ENCODE measurements at regions not wholly inside any gene's neighbourhood (a gene's known extent, or its start where the extent isn't known, plus 50 kb on each side); places are given as distances from the start of the nearest gene placed in this dataset.

DNA sequence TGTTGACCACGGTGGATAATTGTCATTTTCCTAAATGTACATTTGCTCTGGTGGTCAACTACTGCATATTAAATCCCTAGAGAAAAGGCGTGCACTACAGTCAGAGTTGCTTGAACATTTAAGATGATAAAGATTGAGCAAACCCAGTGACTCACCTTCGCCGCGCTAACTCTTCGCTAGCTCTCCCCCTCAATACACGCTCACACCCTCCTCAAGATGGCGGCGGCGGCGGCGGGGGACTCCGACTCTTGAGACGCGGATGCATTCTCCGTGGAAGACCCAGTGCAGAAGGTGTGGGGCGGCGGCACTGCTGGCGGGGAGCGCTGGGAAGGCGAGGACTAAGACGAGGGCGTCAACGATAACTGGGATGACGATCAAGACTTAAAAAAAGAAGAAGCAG, 79.8 kb upstream of the PFN2 start (continued):
- TF ChIP-seq YY1 (IDR thresholded peaks at IDR 0.05; ENCODE audit: borderline replicate concordance in 1 of 3, control insufficient read depth in 1 of 3, extremely low read depth in 1 of 3, insufficient read depth in 3 of 3, insufficient read length in 1 of 3, insufficient replicate concordance in 2 of 3, low read depth in 1 of 3, low read length in 2 of 3) = peak in 2 of 3 experiments; percentile 78 to 92
- TF ChIP-seq ZBTB17 (CRISPR knock-in tag; IDR thresholded peaks at IDR 0.05) = no peak
- TF ChIP-seq SMAD4 (CRISPR knock-in tag; conservative IDR thresholded peaks at IDR 0.05) = no peak
- TF ChIP-seq, protein P1, sequence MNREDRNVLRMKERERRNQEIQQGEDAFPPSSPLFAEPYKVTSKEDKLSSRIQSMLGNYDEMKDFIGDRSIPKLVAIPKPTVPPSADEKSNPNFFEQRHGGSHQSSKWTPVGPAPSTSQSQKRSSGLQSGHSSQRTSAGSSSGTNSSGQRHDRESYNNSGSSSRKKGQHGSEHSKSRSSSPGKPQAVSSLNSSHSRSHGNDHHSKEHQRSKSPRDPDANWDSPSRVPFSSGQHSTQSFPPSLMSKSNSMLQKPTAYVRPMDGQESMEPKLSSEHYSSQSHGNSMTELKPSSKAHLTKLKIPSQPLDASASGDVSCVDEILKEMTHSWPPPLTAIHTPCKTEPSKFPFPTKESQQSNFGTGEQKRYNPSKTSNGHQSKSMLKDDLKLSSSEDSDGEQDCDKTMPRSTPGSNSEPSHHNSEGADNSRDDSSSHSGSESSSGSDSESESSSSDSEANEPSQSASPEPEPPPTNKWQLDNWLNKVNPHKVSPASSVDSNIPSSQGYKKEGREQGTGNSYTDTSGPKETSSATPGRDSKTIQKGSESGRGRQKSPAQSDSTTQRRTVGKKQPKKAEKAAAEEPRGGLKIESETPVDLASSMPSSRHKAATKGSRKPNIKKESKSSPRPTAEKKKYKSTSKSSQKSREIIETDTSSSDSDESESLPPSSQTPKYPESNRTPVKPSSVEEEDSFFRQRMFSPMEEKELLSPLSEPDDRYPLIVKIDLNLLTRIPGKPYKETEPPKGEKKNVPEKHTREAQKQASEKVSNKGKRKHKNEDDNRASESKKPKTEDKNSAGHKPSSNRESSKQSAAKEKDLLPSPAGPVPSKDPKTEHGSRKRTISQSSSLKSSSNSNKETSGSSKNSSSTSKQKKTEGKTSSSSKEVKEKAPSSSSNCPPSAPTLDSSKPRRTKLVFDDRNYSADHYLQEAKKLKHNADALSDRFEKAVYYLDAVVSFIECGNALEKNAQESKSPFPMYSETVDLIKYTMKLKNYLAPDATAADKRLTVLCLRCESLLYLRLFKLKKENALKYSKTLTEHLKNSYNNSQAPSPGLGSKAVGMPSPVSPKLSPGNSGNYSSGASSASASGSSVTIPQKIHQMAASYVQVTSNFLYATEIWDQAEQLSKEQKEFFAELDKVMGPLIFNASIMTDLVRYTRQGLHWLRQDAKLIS (CRISPR knock-in tag; IDR thresholded peaks at IDR 0.05) = no peak
- TF ChIP-seq, protein P2, sequence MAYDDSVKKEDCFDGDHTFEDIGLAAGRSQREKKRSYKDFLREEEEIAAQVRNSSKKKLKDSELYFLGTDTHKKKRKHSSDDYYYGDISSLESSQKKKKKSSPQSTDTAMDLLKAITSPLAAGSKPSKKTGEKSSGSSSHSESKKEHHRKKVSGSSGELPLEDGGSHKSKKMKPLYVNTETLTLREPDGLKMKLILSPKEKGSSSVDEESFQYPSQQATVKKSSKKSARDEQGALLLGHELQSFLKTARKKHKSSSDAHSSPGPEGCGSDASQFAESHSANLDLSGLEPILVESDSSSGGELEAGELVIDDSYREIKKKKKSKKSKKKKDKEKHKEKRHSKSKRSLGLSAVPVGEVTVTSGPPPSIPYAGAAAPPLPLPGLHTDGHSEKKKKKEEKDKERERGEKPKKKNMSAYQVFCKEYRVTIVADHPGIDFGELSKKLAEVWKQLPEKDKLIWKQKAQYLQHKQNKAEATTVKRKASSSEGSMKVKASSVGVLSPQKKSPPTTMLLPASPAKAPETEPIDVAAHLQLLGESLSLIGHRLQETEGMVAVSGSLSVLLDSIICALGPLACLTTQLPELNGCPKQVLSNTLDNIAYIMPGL (CRISPR knock-in tag; IDR thresholded peaks at IDR 0.05) = no peak
- TF ChIP-seq KLF6 (CRISPR knock-in tag; IDR thresholded peaks at IDR 0.05; ENCODE audit: borderline replicate concordance) = no peak
- TF ChIP-seq, protein P3, sequence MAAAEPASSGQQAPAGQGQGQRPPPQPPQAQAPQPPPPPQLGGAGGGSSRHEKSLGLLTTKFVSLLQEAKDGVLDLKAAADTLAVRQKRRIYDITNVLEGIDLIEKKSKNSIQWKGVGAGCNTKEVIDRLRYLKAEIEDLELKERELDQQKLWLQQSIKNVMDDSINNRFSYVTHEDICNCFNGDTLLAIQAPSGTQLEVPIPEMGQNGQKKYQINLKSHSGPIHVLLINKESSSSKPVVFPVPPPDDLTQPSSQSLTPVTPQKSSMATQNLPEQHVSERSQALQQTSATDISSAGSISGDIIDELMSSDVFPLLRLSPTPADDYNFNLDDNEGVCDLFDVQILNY (CRISPR knock-in tag; IDR thresholded peaks at IDR 0.05) = no peak
- TF ChIP-seq CCAR2 (IDR thresholded peaks at IDR 0.05; ENCODE audit: low read depth, low read length) = no peak
- no peak for TF ChIP-seq GATA2 (CRISPR knock-in tag; IDR thresholded peaks at IDR 0.05)
- peak; percentile 78 for TF ChIP-seq JUND (IDR thresholded peaks at IDR 0.05; ENCODE audit: borderline replicate concordance, low read depth, low read length)
- peak; percentile 68; the same call in 1 of the 3 replicates for TF ChIP-seq JUND (tag; IDR thresholded peaks at IDR 0.05; ENCODE audit: borderline replicate concordance, low read depth, low read length)
- TF ChIP-seq ATF7 (IDR thresholded peaks at IDR 0.05) = peak; percentile 27; the same call in 1 of the 2 replicates
- TF ChIP-seq CTBP1 (IDR thresholded peaks at IDR 0.05; ENCODE audit: borderline replicate concordance) = peak; percentile 55; the same call in 1 of the 2 replicates
- TF ChIP-seq TCF7 (IDR thresholded peaks at IDR 0.05; ENCODE audit: borderline replicate concordance) = no peak
- TF ChIP-seq OTX1 (CRISPR knock-in tag; IDR thresholded peaks at IDR 0.05) = no peak
- TF ChIP-seq, protein P4, sequence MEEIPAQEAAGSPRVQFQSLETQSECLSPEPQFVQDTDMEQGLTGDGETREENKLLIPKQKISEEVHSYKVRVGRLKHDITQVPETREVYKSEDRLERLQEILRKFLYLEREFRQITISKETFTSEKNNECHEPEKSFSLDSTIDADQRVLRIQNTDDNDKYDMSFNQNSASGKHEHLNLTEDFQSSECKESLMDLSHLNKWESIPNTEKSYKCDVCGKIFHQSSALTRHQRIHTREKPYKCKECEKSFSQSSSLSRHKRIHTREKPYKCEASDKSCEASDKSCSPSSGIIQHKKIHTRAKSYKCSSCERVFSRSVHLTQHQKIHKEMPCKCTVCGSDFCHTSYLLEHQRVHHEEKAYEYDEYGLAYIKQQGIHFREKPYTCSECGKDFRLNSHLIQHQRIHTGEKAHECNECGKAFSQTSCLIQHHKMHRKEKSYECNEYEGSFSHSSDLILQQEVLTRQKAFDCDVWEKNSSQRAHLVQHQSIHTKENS (CRISPR knock-in tag; IDR thresholded peaks at IDR 0.05) = no peak
- TF ChIP-seq IRF2 (CRISPR knock-in tag; IDR thresholded peaks at IDR 0.05) = no peak
- TF ChIP-seq, protein P5, sequence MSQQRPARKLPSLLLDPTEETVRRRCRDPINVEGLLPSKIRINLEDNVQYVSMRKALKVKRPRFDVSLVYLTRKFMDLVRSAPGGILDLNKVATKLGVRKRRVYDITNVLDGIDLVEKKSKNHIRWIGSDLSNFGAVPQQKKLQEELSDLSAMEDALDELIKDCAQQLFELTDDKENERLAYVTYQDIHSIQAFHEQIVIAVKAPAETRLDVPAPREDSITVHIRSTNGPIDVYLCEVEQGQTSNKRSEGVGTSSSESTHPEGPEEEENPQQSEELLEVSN (IDR thresholded peaks at IDR 0.05; ENCODE audit: borderline replicate concordance in 1 of 2, extremely low read depth in 1 of 2, insufficient read depth in 1 of 2, insufficient read length in 1 of 2, low read depth in 1 of 2, low read length in 1 of 2, poor library complexity in 1 of 2, severe bottlenecking in 1 of 2) = peak in 1 of 2 experiments; percentile 21
- no peak for TF ChIP-seq ATF1 (CRISPR knock-in tag; IDR thresholded peaks at IDR 0.05)
- TF ChIP-seq ATF1 (tag; IDR thresholded peaks at IDR 0.05) = peak; percentile 38
